Upper lobe of left lung (tissue), 6 donors: ENCODE measurements at regions not wholly inside any gene's neighbourhood (a gene's known extent, or its start where the extent isn't known, plus 50 kb on each side); places are given as distances from the start of the nearest gene placed in this dataset.
A peak's percentile ranks its signal among the peaks of the same experiment; 100 is the strongest.
"Not testable (repeated sequence)": the region's sequence is repeated elsewhere in the genome, so short reads cannot be mapped to it uniquely, and the experiment has no call there.

ENCODE experiments used
- ATAC-seq, 2 donors: fragments of 200-7000 bp; cut with Tn5 transposase; one replicate each; pipeline ENCODE4 v1.9.1; 2022; ENCODE audit warnings: mild to moderate bottlenecking in 2 of 2, moderate library complexity in 2 of 2; ENCODE audit not compliant: low FRiP score in 2 of 2
- DNase-seq, 2 donors: peaks; one replicate each; pipeline ENCODE4 v3.0.0-alpha.2; 2019 to 2020
- H3K27ac ChIP-seq, 4 donors: fragments of 200-600 bp; sonication (generic); one replicate each; pipeline ENCODE4 v1.5.1; 2016 to 2019
- H3K27me3 ChIP-seq, 4 donors: fragments of 200-600 bp; sonication (generic); one replicate each; pipeline ENCODE4 v1.5.1; 2017 to 2019
- H3K36me3 ChIP-seq, 4 donors: fragments of 200-600 bp; sonication (generic); one replicate each; pipeline ENCODE4 v1.5.1; 2016 to 2019
- H3K4me1 ChIP-seq, 4 donors: fragments of 200-600 bp; sonication (generic); one replicate each; pipeline ENCODE4 v1.5.1; 2018 to 2019
- H3K4me3 ChIP-seq, 4 donors: fragments of 200-600 bp; sonication (generic); one replicate each; pipeline ENCODE4 v1.5.1; 2017 to 2019; ENCODE audit warnings: mild to moderate bottlenecking in 2 of 4, moderate library complexity in 1 of 4
- H3K9me3 ChIP-seq, 4 donors: fragments of 200-600 bp; sonication (generic); one replicate each; pipeline ENCODE4 v1.5.1; 2018 to 2019
- CTCF ChIP-seq, 6 experiments: fragments of 450-650 bp in 4 of 6; fragments of 200-600 bp in 2 of 6; sonication (generic) in 2 of 6; IDR thresholded peaks; one replicate each; pipeline ENCODE4 v1.5.1; 2016 to 2019; ENCODE audit warnings: antibody characterized with exemption in 6 of 6
- EP300 ChIP-seq, 4 donors: sonication (generic); formaldehyde crosslinking; IDR thresholded peaks; one replicate each; pipeline ENCODE4 v1.5.1; 2017; ENCODE audit warnings: antibody characterized with exemption in 4 of 4, control low read depth in 2 of 4
- POLR2A ChIP-seq, 4 donors: fragments of 450-650 bp; IDR thresholded peaks; one replicate each; pipeline ENCODE4 v1.5.1; 2016 to 2017; ENCODE audit warnings: antibody characterized with exemption in 4 of 4, mild to moderate bottlenecking in 2 of 4
- POLR2AphosphoS5 ChIP-seq, 2 donors: sonication (generic); formaldehyde crosslinking; IDR thresholded peaks; one replicate each; pipeline ENCODE4 v1.5.1; 2017; ENCODE audit warnings: antibody characterized with exemption in 2 of 2
- WGBS, 2 donors: methylation state at CpG; one replicate each; pipeline ENCODE4 v1.1.5; 2017 to 2018; 5-methylcytosine and 5-hydroxymethylcytosine counted together
- donor health status: DM: no; HTN: no; CAD: no; lungs with moderate emphysema.
- donor health status: DM: no; HTN: yes; CAD: no; lungs with severe emphysema.

DNA sequence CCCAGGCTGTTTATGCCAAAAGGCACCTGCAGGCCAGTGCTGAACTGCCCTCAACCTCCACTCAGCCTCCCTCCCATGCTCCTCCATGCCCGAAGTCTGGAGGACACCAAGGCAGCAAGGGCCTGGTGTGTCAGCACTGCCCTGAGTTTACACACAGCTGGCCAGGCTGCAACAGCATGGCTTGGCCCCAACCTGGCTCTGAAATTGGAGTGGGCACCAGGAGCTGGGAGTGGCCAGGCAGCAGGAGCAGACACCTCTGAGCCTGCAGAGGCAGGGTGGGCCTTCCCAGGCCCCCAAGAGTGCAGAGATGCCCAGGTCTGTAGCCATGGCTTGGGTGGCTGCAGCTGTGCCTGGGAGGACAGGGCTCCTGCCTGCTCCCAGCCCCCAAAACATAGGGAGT lies 571.2 kb upstream of the ACTRT1 start:
- H3K4me1 ChIP-seq, result no peaks in the 10 kb centered on the region
- no peak overlapping the region for H3K27ac ChIP-seq
- H3K36me3 ChIP-seq, result no peaks in the 10 kb centered on the region
- WGBS, 2 donors, result 90% methylated on average over 1 of the region's 1 CpG; no CpG with 5 or more reads in 1 of the 2 donors
- peak in 1 of 2 donors; percentile 20 for DNase-seq
- no peak overlapping the region for H3K4me3 ChIP-seq
- H3K9me3 ChIP-seq, result no peaks in the 10 kb centered on the region
- ATAC-seq, result peak in 1 of 2 donors; percentile 45
- no peaks in the 10 kb centered on the region for H3K27me3 ChIP-seq
- TF ChIP-seq EP300 (IDR thresholded peaks at IDR 0.05), result no peak
- TF ChIP-seq CTCF (IDR thresholded peaks at IDR 0.05), result no peak
- TF ChIP-seq POLR2A (IDR thresholded peaks at IDR 0.05), result no peak

DNA sequence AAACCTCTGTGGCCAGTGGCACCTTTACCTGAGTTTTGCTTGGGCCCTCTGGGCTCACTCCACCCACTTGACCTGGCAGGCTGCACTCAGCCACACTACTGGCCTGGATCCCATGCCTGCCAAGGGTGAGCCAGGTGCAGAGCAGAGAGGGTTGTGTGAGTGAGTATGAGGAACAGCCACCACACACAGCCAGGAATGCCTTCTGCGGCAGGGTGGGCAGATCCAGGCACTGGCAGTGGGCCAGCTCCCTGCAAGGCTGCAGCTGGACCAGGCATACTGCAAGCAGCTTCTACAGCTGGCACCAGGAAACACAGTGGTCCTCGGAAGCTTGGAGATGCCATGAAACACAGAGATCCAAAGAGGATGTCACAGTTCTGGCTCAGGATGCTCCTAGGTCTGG lies 570.1 kb upstream of the ACTRT1 start:
- H3K36me3 ChIP-seq, result no peaks in the 10 kb centered on the region
- no peaks in the 10 kb centered on the region for H3K9me3 ChIP-seq
- ATAC-seq (no peak), DNase-seq (no peak)
- 85% methylated on average over 2 of the region's 2 CpGs; no CpG with 5 or more reads in 1 of the 2 donors for WGBS, 2 donors
- no peaks in the 10 kb centered on the region for H3K4me1 ChIP-seq
- no peak overlapping the region for H3K27ac ChIP-seq
- no peaks in the 10 kb centered on the region for H3K27me3 ChIP-seq
- no peak overlapping the region for H3K4me3 ChIP-seq
- no peak for TF ChIP-seq POLR2AphosphoS5 (IDR thresholded peaks at IDR 0.05)
- no peak for TF ChIP-seq POLR2A (IDR thresholded peaks at IDR 0.05)
- no peak for TF ChIP-seq CTCF (IDR thresholded peaks at IDR 0.05)
- TF ChIP-seq EP300 (IDR thresholded peaks at IDR 0.05), result no peak

DNA sequence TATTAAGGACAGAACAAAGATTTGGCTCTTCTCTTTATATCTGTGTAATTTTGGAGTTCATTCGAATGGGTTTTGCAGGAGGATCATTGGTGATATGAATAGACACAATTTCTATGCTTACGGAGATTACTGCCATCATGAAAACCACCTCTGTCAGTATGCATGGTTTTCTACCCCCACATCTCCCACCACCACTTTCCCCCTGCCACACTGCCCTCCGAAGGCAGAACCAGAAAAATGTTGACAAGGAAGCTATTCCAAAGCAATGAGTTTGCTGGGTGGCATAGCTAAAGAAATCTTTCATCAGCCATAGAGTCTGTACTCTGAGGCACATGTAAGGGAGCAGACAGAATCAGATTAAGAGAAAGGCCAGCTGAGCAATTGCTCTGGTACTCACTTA lies 567.3 kb upstream of the ACTRT1 start:
- Histone ChIP-seq H3K36me3 (no peaks in the 10 kb centered on the region), H3K27me3 (no peaks in the 10 kb centered on the region), H3K27ac (no peak overlapping the region), H3K9me3 (no peaks in the 10 kb centered on the region), H3K4me3 (no peak overlapping the region), H3K4me1 (no peaks in the 10 kb centered on the region)
- TF ChIP-seq CTCF (IDR thresholded peaks at IDR 0.05), result no peak
- no peak for TF ChIP-seq EP300 (IDR thresholded peaks at IDR 0.05)
- no peak for TF ChIP-seq POLR2AphosphoS5 (IDR thresholded peaks at IDR 0.05)
- no peak for TF ChIP-seq POLR2A (IDR thresholded peaks at IDR 0.05)
- WGBS, 2 donors, result 65 to 71% methylated on average over 3 of the region's 3 CpGs
- no peak for DNase-seq
- no peak for ATAC-seq

GRCh38 chrX:128616933-128617332 lies 564.7 kb upstream of the ACTRT1 start:
- no peak for DNase-seq
- TF ChIP-seq POLR2A (IDR thresholded peaks at IDR 0.05) (no peak), CTCF (IDR thresholded peaks at IDR 0.05) (no peak), POLR2AphosphoS5 (IDR thresholded peaks at IDR 0.05) (no peak), EP300 (IDR thresholded peaks at IDR 0.05) (no peak)
- no peaks in the 10 kb centered on the region for H3K27me3 ChIP-seq
- H3K4me1 ChIP-seq, result no peaks in the 10 kb centered on the region
- WGBS, 2 donors, result 75 to 79% methylated on average over 1 of the region's 1 CpG
- no peak for ATAC-seq
- H3K4me3 ChIP-seq, result no peak overlapping the region
- no peak overlapping the region for H3K27ac ChIP-seq
- H3K9me3 ChIP-seq, result no peaks in the 10 kb centered on the region
- H3K36me3 ChIP-seq, result no peaks in the 10 kb centered on the region

GRCh38 chrX:128606817-128607216 lies 554.6 kb upstream of the ACTRT1 start:
- not testable (repeated sequence) for H3K4me3 ChIP-seq, H3K36me3 ChIP-seq, H3K27me3 ChIP-seq, H3K9me3 ChIP-seq, ATAC-seq, H3K27ac ChIP-seq, H3K4me1 ChIP-seq
- WGBS, 2 donors, result 93 to 100% methylated on average over 1 to 10 of the region's 16 CpGs
- peak in 1 of 2 donors; percentile 29 for DNase-seq

DNA sequence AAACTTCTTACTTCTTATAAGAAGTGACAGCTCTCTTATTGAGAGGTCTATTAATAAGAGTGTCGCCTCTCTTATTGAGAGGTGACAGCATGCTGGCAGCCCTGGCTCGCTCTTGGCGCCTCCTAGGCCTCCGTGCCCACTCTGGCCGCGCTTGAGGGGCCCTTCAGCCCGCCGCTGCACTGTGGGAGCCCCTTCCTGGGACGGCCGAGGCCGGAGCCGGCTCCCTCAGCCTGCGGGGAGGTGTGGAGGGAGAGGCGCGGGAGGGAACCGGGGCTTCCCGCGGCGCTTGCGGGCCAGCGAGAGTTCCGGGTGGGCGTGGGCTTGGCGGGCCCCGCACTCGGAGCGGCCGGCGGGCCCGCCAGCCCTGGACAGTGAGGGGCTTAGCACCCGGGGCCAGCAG lies 554.2 kb upstream of the ACTRT1 start:
- not testable (repeated sequence) for H3K9me3 ChIP-seq, H3K27me3 ChIP-seq, H3K4me1 ChIP-seq, H3K4me3 ChIP-seq, H3K36me3 ChIP-seq, ATAC-seq, H3K27ac ChIP-seq
- 68% methylated on average over 27 of the region's 31 CpGs; no CpG with 5 or more reads in 1 of the 2 donors for WGBS, 2 donors
- peak in 1 of 2 donors; percentile 39 for DNase-seq
